ENCODE measurements at regions not wholly inside any gene's neighbourhood (a gene's known extent, or its start where the extent isn't known, plus 50 kb on each side); places are given as distances from the start of the nearest gene placed in this dataset.

GRCh38 chr16:77064037-77064436 lies 127.0 kb upstream of the MON1B start:
- TF ChIP-seq CTCF (conservative IDR thresholded peaks at IDR 0.05; ENCODE audit: low read depth, low read length) (no peak), EZH2 (IDR thresholded peaks at IDR 0.05; ENCODE audit: borderline replicate concordance, low read depth, low read length, poor library complexity, severe bottlenecking) (no peak)
